ENCODE measurements at regions not wholly inside any gene's neighbourhood (a gene's known extent, or its start where the extent isn't known, plus 50 kb on each side); places are given as distances from the start of the nearest gene placed in this dataset.

GRCh38 chr10:58955615-58956014, 220.8 kb upstream of the PHYHIPL start:
- DNase-seq (no peak), ATAC-seq (no peak)
- H3K27ac ChIP-seq: no peak overlapping the region
- no peaks in the 10 kb centered on the region for H3K27me3 ChIP-seq (ENCODE audit: low read depth)
- no peaks in the 10 kb centered on the region for H3K4me1 ChIP-seq
- no peaks in the 10 kb centered on the region for H3K36me3 ChIP-seq
- H3K9me3 ChIP-seq: no peaks in the 10 kb centered on the region
- no peak for TF ChIP-seq CTCF (IDR thresholded peaks at IDR 0.05)
- intact Hi-C loops (cut with DNase I): no loop called here
- no peak overlapping the region for H3K4me3 ChIP-seq

GRCh38 chr10:58956926-58957325, 219.5 kb upstream of the PHYHIPL start:
- no peak for ATAC-seq
- no peaks in the 10 kb centered on the region for H3K4me1 ChIP-seq
- H3K9me3 ChIP-seq: no peaks in the 10 kb centered on the region
- DNase-seq: no peak
- no peak overlapping the region for H3K27ac ChIP-seq
- no peaks in the 10 kb centered on the region for H3K36me3 ChIP-seq
- intact Hi-C loops (cut with DNase I): no loop called here
- TF ChIP-seq CTCF (IDR thresholded peaks at IDR 0.05): no peak
- H3K4me3 ChIP-seq: no peak overlapping the region
- no peaks in the 10 kb centered on the region for H3K27me3 ChIP-seq (ENCODE audit: low read depth)

- ATAC-seq (no peak), DNase-seq (no peak)
- Histone ChIP-seq H3K27ac (no peak overlapping the region), H3K27me3 (ENCODE audit: low read depth) (no peaks in the 10 kb centered on the region), H3K36me3 (no peaks in the 10 kb centered on the region), H3K9me3 (no peaks in the 10 kb centered on the region), H3K4me1 (no peaks in the 10 kb centered on the region), H3K4me3 (no peak overlapping the region)
- TF ChIP-seq CTCF (IDR thresholded peaks at IDR 0.05): no peak
- intact Hi-C loops (cut with DNase I): no loop called here
Measured at GRCh38 chr10:58957517-58957916, 218.9 kb upstream of the PHYHIPL start.

- no peak for DNase-seq
- ATAC-seq: no peak
- no peaks in the 10 kb centered on the region for H3K4me1 ChIP-seq
- H3K27me3 ChIP-seq (ENCODE audit: low read depth): no peaks in the 10 kb centered on the region
- H3K9me3 ChIP-seq: no peaks in the 10 kb centered on the region
- no peaks in the 10 kb centered on the region for H3K36me3 ChIP-seq
- no peak for TF ChIP-seq CTCF (IDR thresholded peaks at IDR 0.05)
- no peak overlapping the region for H3K27ac ChIP-seq
- no peak overlapping the region for H3K4me3 ChIP-seq
- intact Hi-C loops (cut with DNase I): no loop called here
Measured at GRCh38 chr10:58963101-58963534, 213.3 kb upstream of the PHYHIPL start.

- Histone ChIP-seq H3K27ac (no peak overlapping the region), H3K4me1 (no peaks in the 10 kb centered on the region), H3K27me3 (ENCODE audit: low read depth) (no peaks in the 10 kb centered on the region), H3K4me3 (no peak overlapping the region), H3K9me3 (no peaks in the 10 kb centered on the region), H3K36me3 (no peaks in the 10 kb centered on the region)
- ATAC-seq: no peak
- DNase-seq: no peak
- intact Hi-C loops (cut with DNase I): no loop called here
- no peak for TF ChIP-seq CTCF (IDR thresholded peaks at IDR 0.05)
Measured at GRCh38 chr10:58963723-58964124, 212.7 kb upstream of the PHYHIPL start.

- Histone ChIP-seq H3K36me3 (no peaks in the 10 kb centered on the region), H3K27ac (no peak overlapping the region), H3K9me3 (no peaks in the 10 kb centered on the region), H3K27me3 (ENCODE audit: low read depth) (no peaks in the 10 kb centered on the region), H3K4me3 (no peak overlapping the region), H3K4me1 (no peaks in the 10 kb centered on the region)
- ATAC-seq: no peak
- no peak for TF ChIP-seq CTCF (IDR thresholded peaks at IDR 0.05)
- intact Hi-C loops (cut with DNase I): no loop called here
- DNase-seq: no peak
Measured at GRCh38 chr10:58965855-58966254, 210.6 kb upstream of the PHYHIPL start.

All from lower lobe of right lung (tissue), 2 donors.